GM23338 (cell line): ENCODE measurements at regions not wholly inside any gene's neighbourhood (a gene's known extent, or its start where the extent isn't known, plus 50 kb on each side); places are given as distances from the start of the nearest gene placed in this dataset.

Experiments
- ATAC-seq: fragments of 200-7000 bp; cut with Tn5 transposase; 3 replicates; pipeline ENCODE4 v1.9.1; 2020
- DNase-seq: peaks from one replicate; pipeline ENCODE4 v3.0.0-alpha.2; 2015; ENCODE audit warnings: low spot score
- H2AFZ ChIP-seq: fragments of 200-600 bp; sonication (generic); 2 replicates; pipeline ENCODE4 v1.8.0; 2016; ENCODE audit warnings: antibody characterized with exemption, mild to moderate bottlenecking, moderate library complexity
- H3F3A ChIP-seq: fragments of 200-600 bp; sonication (generic); replicated peaks from 2 replicates; pipeline ENCODE4 v1.8.0; 2017; ENCODE audit warnings: antibody characterized with exemption, mixed run types, low read depth
- H3K27ac ChIP-seq: fragments of 200-600 bp; sonication (generic); 2 replicates; pipeline ENCODE4 v1.6.1; 2016; ENCODE audit warnings: low read depth
- H3K27me3 ChIP-seq: fragments of 200-600 bp; sonication (generic); 2 replicates; pipeline ENCODE4 v1.8.0; 2016; ENCODE audit warnings: mild to moderate bottlenecking, mixed run types, moderate library complexity; ENCODE audit not compliant: insufficient read depth
- H3K36me3 ChIP-seq: fragments of 200-600 bp; sonication (generic); 2 replicates; pipeline ENCODE4 v1.8.0; 2016; ENCODE audit warnings: mild to moderate bottlenecking; ENCODE audit not compliant: insufficient read depth
- H3K4me1 ChIP-seq: fragments of 200-600 bp; sonication (generic); 2 replicates; pipeline ENCODE4 v1.8.0; 2016; ENCODE audit warnings: mild to moderate bottlenecking, moderate library complexity; ENCODE audit not compliant: insufficient read depth
- H3K4me2 ChIP-seq: fragments of 200-600 bp; sonication (generic); 2 replicates; pipeline ENCODE4 v1.7.1; 2017; ENCODE audit warnings: mixed run types
- H3K4me3 ChIP-seq: fragments of 200-600 bp; sonication (generic); 2 replicates; pipeline ENCODE4 v1.6.1; 2016; ENCODE audit warnings: mixed run types
- H3K79me2 ChIP-seq: fragments of 200-600 bp; sonication (generic); replicated peaks from 2 replicates; pipeline ENCODE4 v1.8.0; 2017; ENCODE audit warnings: mild to moderate bottlenecking; ENCODE audit not compliant: insufficient read depth
- H3K9me2 ChIP-seq: fragments of 200-600 bp; sonication (generic); 2 replicates; pipeline ENCODE4 v1.8.0; 2017; ENCODE audit not compliant: insufficient read depth
- H4K20me1 ChIP-seq: fragments of 200-600 bp; sonication (generic); replicated peaks from 2 replicates; pipeline ENCODE4 v1.8.0; 2017; ENCODE audit warnings: mild to moderate bottlenecking; ENCODE audit not compliant: insufficient read depth
- H3K27ac Mint-ChIP-seq: 2 replicates; pipeline ENCODE4 v1.8.0; 2020; ENCODE audit warnings: inconsistent platforms, mild to moderate bottlenecking, moderate library complexity, mixed read lengths
- H3K27me3 Mint-ChIP-seq: 3 replicates; pipeline ENCODE4 v1.8.0; 2022; ENCODE audit warnings: low read depth, mild to moderate bottlenecking, moderate library complexity, mixed read lengths, inconsistent platforms; ENCODE audit not compliant: insufficient read depth, poor library complexity
- H3K36me3 Mint-ChIP-seq: 3 replicates; pipeline ENCODE4 v1.8.0; 2021; ENCODE audit warnings: low read depth, mild to moderate bottlenecking, inconsistent platforms, moderate library complexity, mixed read lengths
- H3K4me1 Mint-ChIP-seq: 3 replicates; pipeline ENCODE4 v1.8.0; 2020; ENCODE audit warnings: mild to moderate bottlenecking, inconsistent platforms, mixed read lengths
- H3K4me3 Mint-ChIP-seq: 3 replicates; pipeline ENCODE4 v1.8.0; 2021; ENCODE audit warnings: moderate library complexity, mild to moderate bottlenecking, inconsistent platforms, mixed read lengths
- H3K9me3 Mint-ChIP-seq: 3 replicates; pipeline ENCODE4 v1.8.0; 2020; ENCODE audit warnings: moderate library complexity, mild to moderate bottlenecking, inconsistent platforms, mixed read lengths
- CREB1 ChIP-seq: fragments of 250-450 bp; sonication (Bioruptor Pico); IDR thresholded peaks from 2 replicates; pipeline ENCODE4 v1.5.0; 2020; ENCODE audit warnings: low read depth, mild to moderate bottlenecking, moderate library complexity
- EZH2 ChIP-seq: fragments of 200-600 bp; sonication (generic); IDR thresholded peaks from one replicate; pipeline ENCODE4 v1.8.0; 2017; ENCODE audit warnings: antibody characterized with exemption, mild to moderate bottlenecking, low read depth; ENCODE audit not compliant: unreplicated experiment
- EZH2phosphoT487 ChIP-seq: fragments of 200-600 bp; sonication (generic); IDR thresholded peaks from one replicate; pipeline ENCODE4 v1.8.1; 2018; ENCODE audit warnings: antibody characterized with exemption; ENCODE audit not compliant: unreplicated experiment
- JUNB ChIP-seq: IDR thresholded peaks from one replicate; pipeline ENCODE4 v1.6.1; 2016; ENCODE audit warnings: antibody characterized with exemption; ENCODE audit not compliant: unreplicated experiment
- NANOG ChIP-seq: IDR thresholded peaks from 2 replicates; pipeline ENCODE4 v1.6.1; 2016; ENCODE audit warnings: antibody characterized with exemption, borderline replicate concordance
- POLR2AphosphoS5 ChIP-seq: IDR thresholded peaks from 2 replicates; pipeline ENCODE4 v1.6.1; 2016; ENCODE audit warnings: antibody characterized with exemption, low read depth
- STAT1 ChIP-seq: IDR thresholded peaks from one replicate; pipeline ENCODE4 v1.6.1; 2016; ENCODE audit warnings: antibody characterized with exemption; ENCODE audit not compliant: unreplicated experiment
- ZNF114 ChIP-seq: fragments of 250-450 bp; sonication (Bioruptor Pico); IDR thresholded peaks from 2 replicates; pipeline ENCODE4 v1.5.0; 2020; ENCODE audit warnings: mild to moderate bottlenecking, moderate library complexity
- ZNF331 ChIP-seq: fragments of 250-450 bp; sonication (Bioruptor Pico); IDR thresholded peaks from 2 replicates; pipeline ENCODE4 v1.5.0; 2020; ENCODE audit warnings: low read depth, mild to moderate bottlenecking, moderate library complexity
- TF ChIP-seq, protein P1 (sequence below): IDR thresholded peaks from 2 replicates; pipeline ENCODE4 v1.6.1; 2016; ENCODE audit warnings: antibody characterized with exemption
- TF ChIP-seq, protein P2 (sequence below): fragments of 250-450 bp; sonication (Bioruptor Pico); IDR thresholded peaks from 2 replicates; pipeline ENCODE4 v1.5.0; 2020; ENCODE audit warnings: mild to moderate bottlenecking, moderate library complexity
- TF ChIP-seq, protein P3 (sequence below): IDR thresholded peaks from one replicate; pipeline ENCODE4 v1.6.1; 2018; ENCODE audit warnings: antibody characterized with exemption; ENCODE audit not compliant: unreplicated experiment
- TF ChIP-seq, protein P4 (sequence below), 2 experiments: fragments of 200-600 bp in 1 of 2; sonication (generic) in 1 of 2; conservative IDR thresholded peaks; 2 replicates each; pipeline versions ENCODE4 v1.5.1 to v1.6.1; 2016 to 2017; ENCODE audit warnings: antibody characterized with exemption in 2 of 2, low read depth in 2 of 2, mild to moderate bottlenecking in 2 of 2, moderate library complexity in 1 of 2

DNA sequence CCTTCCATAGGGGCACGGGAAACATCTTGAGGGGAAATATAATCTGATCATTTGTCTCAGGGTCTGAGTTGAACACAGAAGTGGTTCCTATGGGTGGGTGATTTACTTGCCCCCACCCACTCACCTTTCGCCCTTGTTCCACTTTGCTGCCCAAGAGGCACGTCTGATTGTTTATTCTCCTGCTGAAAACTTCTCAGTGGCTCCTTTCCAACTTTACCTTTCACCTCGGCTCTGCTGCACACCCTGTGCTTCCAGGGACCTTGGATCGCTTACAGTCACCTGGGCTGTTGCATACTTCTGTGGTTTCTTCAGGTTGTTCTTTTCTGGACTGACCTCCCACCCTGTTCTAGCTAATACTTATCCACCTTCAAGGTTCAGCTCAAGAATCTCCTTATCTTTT, 213.4 kb upstream of the JADE1 start:
- Mint-ChIP-seq H3K4me3 (no peak overlapping the region), H3K27me3 (peaks cover 6% of the 10 kb centered on the region), H3K9me3 (peaks cover 19% of the 10 kb centered on the region), H3K27ac (no peak overlapping the region), H3K36me3 (peaks cover 21% of the 10 kb centered on the region), H3K4me1 (peaks cover 13% of the 10 kb centered on the region)
- Histone ChIP-seq H3K4me3 (no peak overlapping the region), H3K27me3 (no peaks in the 10 kb centered on the region), H2AFZ (no peak overlapping the region), H3K36me3 (peaks cover 7% of the 10 kb centered on the region), H3K27ac (no peak overlapping the region), H3K9me2 (0 out of 2 replicates have a peak, but pooled peaks cover 5% of the 10 kb centered on the region), H3F3A (no peaks in the 10 kb centered on the region), H4K20me1 (no peaks in the 10 kb centered on the region), H3K4me1 (0 out of 2 replicates have a peak, but pooled peaks cover 3% of the 10 kb centered on the region), H3K4me2 (no peak overlapping the region), H3K79me2 (no peaks in the 10 kb centered on the region)
- DNase-seq = no peak
- ATAC-seq = no peak
- TF ChIP-seq, protein P1, sequence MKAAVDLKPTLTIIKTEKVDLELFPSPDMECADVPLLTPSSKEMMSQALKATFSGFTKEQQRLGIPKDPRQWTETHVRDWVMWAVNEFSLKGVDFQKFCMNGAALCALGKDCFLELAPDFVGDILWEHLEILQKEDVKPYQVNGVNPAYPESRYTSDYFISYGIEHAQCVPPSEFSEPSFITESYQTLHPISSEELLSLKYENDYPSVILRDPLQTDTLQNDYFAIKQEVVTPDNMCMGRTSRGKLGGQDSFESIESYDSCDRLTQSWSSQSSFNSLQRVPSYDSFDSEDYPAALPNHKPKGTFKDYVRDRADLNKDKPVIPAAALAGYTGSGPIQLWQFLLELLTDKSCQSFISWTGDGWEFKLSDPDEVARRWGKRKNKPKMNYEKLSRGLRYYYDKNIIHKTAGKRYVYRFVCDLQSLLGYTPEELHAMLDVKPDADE = no peak
- TF ChIP-seq POLR2AphosphoS5 = no peak
- TF ChIP-seq CREB1 (CRISPR knock-in tag) = no peak
- TF ChIP-seq ZNF114 (CRISPR knock-in tag) = no peak
- TF ChIP-seq, protein P2, sequence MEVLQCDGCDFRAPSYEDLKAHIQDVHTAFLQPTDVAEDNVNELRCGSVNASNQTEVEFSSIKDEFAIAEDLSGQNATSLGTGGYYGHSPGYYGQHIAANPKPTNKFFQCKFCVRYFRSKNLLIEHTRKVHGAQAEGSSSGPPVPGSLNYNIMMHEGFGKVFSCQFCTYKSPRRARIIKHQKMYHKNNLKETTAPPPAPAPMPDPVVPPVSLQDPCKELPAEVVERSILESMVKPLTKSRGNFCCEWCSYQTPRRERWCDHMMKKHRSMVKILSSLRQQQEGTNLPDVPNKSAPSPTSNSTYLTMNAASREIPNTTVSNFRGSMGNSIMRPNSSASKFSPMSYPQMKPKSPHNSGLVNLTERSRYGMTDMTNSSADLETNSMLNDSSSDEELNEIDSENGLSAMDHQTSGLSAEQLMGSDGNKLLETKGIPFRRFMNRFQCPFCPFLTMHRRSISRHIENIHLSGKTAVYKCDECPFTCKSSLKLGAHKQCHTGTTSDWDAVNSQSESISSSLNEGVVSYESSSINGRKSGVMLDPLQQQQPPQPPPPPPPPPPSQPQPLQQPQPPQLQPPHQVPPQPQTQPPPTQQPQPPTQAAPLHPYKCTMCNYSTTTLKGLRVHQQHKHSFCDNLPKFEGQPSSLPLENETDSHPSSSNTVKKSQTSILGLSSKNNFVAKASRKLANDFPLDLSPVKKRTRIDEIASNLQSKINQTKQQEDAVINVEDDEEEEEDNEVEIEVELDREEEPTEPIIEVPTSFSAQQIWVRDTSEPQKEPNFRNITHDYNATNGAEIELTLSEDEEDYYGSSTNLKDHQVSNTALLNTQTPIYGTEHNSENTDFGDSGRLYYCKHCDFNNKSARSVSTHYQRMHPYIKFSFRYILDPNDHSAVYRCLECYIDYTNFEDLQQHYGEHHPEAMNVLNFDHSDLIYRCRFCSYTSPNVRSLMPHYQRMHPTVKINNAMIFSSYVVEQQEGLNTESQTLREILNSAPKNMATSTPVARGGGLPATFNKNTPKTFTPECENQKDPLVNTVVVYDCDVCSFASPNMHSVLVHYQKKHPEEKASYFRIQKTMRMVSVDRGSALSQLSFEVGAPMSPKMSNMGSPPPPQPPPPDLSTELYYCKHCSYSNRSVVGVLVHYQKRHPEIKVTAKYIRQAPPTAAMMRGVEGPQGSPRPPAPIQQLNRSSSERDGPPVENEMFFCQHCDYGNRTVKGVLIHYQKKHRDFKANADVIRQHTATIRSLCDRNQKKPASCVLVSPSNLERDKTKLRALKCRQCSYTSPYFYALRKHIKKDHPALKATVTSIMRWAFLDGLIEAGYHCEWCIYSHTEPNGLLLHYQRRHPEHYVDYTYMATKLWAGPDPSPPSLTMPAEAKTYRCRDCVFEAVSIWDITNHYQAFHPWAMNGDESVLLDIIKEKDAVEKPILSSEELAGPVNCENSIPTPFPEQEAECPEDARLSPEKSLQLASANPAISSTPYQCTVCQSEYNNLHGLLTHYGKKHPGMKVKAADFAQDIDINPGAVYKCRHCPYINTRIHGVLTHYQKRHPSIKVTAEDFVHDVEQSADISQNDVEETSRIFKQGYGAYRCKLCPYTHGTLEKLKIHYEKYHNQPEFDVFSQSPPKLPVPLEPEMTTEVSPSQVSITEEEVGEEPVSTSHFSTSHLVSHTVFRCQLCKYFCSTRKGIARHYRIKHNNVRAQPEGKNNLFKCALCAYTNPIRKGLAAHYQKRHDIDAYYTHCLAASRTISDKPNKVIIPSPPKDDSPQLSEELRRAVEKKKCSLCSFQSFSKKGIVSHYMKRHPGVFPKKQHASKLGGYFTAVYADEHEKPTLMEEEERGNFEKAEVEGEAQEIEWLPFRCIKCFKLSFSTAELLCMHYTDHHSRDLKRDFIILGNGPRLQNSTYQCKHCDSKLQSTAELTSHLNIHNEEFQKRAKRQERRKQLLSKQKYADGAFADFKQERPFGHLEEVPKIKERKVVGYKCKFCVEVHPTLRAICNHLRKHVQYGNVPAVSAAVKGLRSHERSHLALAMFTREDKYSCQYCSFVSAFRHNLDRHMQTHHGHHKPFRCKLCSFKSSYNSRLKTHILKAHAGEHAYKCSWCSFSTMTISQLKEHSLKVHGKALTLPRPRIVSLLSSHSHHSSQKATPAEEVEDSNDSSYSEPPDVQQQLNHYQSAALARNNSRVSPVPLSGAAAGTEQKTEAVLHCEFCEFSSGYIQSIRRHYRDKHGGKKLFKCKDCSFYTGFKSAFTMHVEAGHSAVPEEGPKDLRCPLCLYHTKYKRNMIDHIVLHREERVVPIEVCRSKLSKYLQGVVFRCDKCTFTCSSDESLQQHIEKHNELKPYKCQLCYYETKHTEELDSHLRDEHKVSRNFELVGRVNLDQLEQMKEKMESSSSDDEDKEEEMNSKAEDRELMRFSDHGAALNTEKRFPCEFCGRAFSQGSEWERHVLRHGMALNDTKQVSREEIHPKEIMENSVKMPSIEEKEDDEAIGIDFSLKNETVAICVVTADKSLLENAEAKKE (CRISPR knock-in tag) = no peak
- no peak for TF ChIP-seq EZH2
- TF ChIP-seq, protein P3, sequence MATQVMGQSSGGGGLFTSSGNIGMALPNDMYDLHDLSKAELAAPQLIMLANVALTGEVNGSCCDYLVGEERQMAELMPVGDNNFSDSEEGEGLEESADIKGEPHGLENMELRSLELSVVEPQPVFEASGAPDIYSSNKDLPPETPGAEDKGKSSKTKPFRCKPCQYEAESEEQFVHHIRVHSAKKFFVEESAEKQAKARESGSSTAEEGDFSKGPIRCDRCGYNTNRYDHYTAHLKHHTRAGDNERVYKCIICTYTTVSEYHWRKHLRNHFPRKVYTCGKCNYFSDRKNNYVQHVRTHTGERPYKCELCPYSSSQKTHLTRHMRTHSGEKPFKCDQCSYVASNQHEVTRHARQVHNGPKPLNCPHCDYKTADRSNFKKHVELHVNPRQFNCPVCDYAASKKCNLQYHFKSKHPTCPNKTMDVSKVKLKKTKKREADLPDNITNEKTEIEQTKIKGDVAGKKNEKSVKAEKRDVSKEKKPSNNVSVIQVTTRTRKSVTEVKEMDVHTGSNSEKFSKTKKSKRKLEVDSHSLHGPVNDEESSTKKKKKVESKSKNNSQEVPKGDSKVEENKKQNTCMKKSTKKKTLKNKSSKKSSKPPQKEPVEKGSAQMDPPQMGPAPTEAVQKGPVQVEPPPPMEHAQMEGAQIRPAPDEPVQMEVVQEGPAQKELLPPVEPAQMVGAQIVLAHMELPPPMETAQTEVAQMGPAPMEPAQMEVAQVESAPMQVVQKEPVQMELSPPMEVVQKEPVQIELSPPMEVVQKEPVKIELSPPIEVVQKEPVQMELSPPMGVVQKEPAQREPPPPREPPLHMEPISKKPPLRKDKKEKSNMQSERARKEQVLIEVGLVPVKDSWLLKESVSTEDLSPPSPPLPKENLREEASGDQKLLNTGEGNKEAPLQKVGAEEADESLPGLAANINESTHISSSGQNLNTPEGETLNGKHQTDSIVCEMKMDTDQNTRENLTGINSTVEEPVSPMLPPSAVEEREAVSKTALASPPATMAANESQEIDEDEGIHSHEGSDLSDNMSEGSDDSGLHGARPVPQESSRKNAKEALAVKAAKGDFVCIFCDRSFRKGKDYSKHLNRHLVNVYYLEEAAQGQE = no peak
- no peak for TF ChIP-seq JUNB
- TF ChIP-seq, protein P4, sequence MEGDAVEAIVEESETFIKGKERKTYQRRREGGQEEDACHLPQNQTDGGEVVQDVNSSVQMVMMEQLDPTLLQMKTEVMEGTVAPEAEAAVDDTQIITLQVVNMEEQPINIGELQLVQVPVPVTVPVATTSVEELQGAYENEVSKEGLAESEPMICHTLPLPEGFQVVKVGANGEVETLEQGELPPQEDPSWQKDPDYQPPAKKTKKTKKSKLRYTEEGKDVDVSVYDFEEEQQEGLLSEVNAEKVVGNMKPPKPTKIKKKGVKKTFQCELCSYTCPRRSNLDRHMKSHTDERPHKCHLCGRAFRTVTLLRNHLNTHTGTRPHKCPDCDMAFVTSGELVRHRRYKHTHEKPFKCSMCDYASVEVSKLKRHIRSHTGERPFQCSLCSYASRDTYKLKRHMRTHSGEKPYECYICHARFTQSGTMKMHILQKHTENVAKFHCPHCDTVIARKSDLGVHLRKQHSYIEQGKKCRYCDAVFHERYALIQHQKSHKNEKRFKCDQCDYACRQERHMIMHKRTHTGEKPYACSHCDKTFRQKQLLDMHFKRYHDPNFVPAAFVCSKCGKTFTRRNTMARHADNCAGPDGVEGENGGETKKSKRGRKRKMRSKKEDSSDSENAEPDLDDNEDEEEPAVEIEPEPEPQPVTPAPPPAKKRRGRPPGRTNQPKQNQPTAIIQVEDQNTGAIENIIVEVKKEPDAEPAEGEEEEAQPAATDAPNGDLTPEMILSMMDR (conservative IDR thresholded peaks at IDR 0.05; ENCODE audit: low read depth in 2 of 2) = no peak
- no peak for TF ChIP-seq EZH2phosphoT487
- no peak for TF ChIP-seq STAT1
- TF ChIP-seq ZNF331 (CRISPR knock-in tag) = no peak
- no peak for TF ChIP-seq NANOG
